HepG2 (cell line): ENCODE measurements at regions not wholly inside any gene's neighbourhood (a gene's known extent, or its start where the extent isn't known, plus 50 kb on each side); places are given as distances from the start of the nearest gene placed in this dataset.

ENCODE experiments used
- MIER3 ChIP-seq: IDR thresholded peaks from 2 replicates; pipeline ENCODE4 v1.6.1; 2016; ENCODE audit warnings: missing compliant biosample characterization, borderline replicate concordance
- TF ChIP-seq, protein P1 (sequence below), 2 experiments: sonication (generic) in 1 of 2; formaldehyde crosslinking in 1 of 2; IDR thresholded peaks; 2 replicates each; pipeline versions ENCODE4 v1.5.1 to v1.6.1; 2011 to 2020; ENCODE audit warnings: borderline replicate concordance in 1 of 2, low read depth in 1 of 2, low read length in 1 of 2, mild to moderate bottlenecking in 1 of 2, missing genetic modification reagents in 1 of 2, moderate library complexity in 1 of 2

DNA sequence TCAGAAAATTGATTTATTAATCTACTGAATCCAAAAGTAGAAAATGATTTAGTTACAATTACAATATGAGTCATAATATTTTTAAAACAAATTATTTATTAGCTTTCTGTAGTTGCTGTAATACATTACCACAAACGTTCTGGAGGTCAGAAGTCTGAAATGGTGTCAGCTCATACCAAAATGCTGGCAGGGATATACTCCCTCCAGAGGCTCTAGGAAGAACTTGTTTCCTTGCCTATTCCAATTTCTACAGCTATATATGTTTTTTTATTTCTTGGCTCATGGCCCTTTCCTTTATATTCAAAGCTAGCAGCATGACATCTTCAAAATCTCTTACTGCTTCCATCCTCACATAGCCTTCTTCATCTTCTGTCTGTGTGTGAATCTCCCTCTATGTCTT, 667.9 kb upstream of the ITGA1 start:
- TF ChIP-seq, protein P1, sequence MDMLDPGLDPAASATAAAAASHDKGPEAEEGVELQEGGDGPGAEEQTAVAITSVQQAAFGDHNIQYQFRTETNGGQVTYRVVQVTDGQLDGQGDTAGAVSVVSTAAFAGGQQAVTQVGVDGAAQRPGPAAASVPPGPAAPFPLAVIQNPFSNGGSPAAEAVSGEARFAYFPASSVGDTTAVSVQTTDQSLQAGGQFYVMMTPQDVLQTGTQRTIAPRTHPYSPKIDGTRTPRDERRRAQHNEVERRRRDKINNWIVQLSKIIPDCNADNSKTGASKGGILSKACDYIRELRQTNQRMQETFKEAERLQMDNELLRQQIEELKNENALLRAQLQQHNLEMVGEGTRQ (IDR thresholded peaks at IDR 0.05; ENCODE audit: low read depth, low read length), result no peak
- TF ChIP-seq, protein P1 (CRISPR knock-in tag; IDR thresholded peaks at IDR 0.05; ENCODE audit: borderline replicate concordance), result no peak
- TF ChIP-seq MIER3 (CRISPR knock-in tag), result no peak
